Keratinocyte (primary cell): ENCODE measurements at regions not wholly inside any gene's neighbourhood (a gene's known extent, or its start where the extent isn't known, plus 50 kb on each side); places are given as distances from the start of the nearest gene placed in this dataset.

Source experiments
- CTCF ChIP-seq, 3 experiments: IDR thresholded peaks in 1 of 3; conservative IDR thresholded peaks in 1 of 3; optimal IDR thresholded peaks in 1 of 3; 2 replicates in 2 of 3; 3 replicates in 1 of 3; pipeline versions ENCODE3 to v1.5.1; 2011; ENCODE audit warnings: low read length in 3 of 3, mild to moderate bottlenecking in 3 of 3, moderate library complexity in 2 of 3, control low read depth in 1 of 3, inconsistent platforms in 1 of 3; ENCODE audit not compliant: insufficient read depth in 2 of 3; ENCODE audit errors: extremely low read depth in 1 of 3
- EZH2 ChIP-seq: IDR thresholded peaks from one replicate; pipeline ENCODE4 v1.6.1; 2012; ENCODE audit warnings: inconsistent platforms, mild to moderate bottlenecking, low read length, moderate library complexity

- TF ChIP-seq CTCF (optimal IDR thresholded peaks at IDR 0.05 in 1 of 3, IDR thresholded peaks at IDR 0.05 in 1 of 3, conservative IDR thresholded peaks at IDR 0.05 in 1 of 3; ENCODE audit: extremely low read depth in 1 of 3, insufficient read depth in 2 of 3, low read length in 3 of 3): no peak
- TF ChIP-seq EZH2: no peak
Measured at GRCh38 chr18:54710900-54711281, 117.4 kb upstream of the RAB27B start.
